Cardiac muscle cell (in vitro differentiated cells and primary cell): ENCODE measurements at regions not wholly inside any gene's neighbourhood (a gene's known extent, or its start where the extent isn't known, plus 50 kb on each side); places are given as distances from the start of the nearest gene placed in this dataset.
"Not testable (repeated sequence)": the region's sequence is repeated elsewhere in the genome, so short reads cannot be mapped to it uniquely, and the experiment has no call there.

Experiments used
- DNase-seq, 2 donors: peaks; one replicate each; pipeline versions ENCODE4 v3.0.0 to v3.0.0-alpha.2; 2010 to 2017; ENCODE audit warnings: low read depth in 1 of 2, low spot score in 1 of 2
- H3K27ac ChIP-seq: fragments of 200-600 bp; sonication (generic); 2 replicates; pipeline ENCODE4 v1.5.1; 2016
- H3K27me3 ChIP-seq: fragments of 200-600 bp; sonication (generic); 2 replicates; pipeline ENCODE4 v1.6.0; 2016; ENCODE audit warnings: control low read depth
- H3K36me3 ChIP-seq: fragments of 200-600 bp; sonication (generic); 2 replicates; pipeline ENCODE4 v1.5.1; 2016; ENCODE audit warnings: control low read depth
- H3K4me1 ChIP-seq: fragments of 200-600 bp; sonication (generic); 2 replicates; pipeline ENCODE4 v1.8.1; 2017; ENCODE audit warnings: low read depth, mild to moderate bottlenecking, mixed run types
- H3K4me3 ChIP-seq: fragments of 200-600 bp; sonication (generic); 2 replicates; pipeline ENCODE4 v1.5.1; 2016; ENCODE audit warnings: mild to moderate bottlenecking
- H3K9me3 ChIP-seq: fragments of 200-600 bp; sonication (generic); 2 replicates; pipeline ENCODE4 v1.5.1; 2017; ENCODE audit warnings: low read depth, mild to moderate bottlenecking, control low read depth
- CTCF ChIP-seq: IDR thresholded peaks from 2 replicates; pipeline ENCODE4 v1.5.1; 2012; ENCODE audit warnings: low read depth, mild to moderate bottlenecking, low read length

DNA sequence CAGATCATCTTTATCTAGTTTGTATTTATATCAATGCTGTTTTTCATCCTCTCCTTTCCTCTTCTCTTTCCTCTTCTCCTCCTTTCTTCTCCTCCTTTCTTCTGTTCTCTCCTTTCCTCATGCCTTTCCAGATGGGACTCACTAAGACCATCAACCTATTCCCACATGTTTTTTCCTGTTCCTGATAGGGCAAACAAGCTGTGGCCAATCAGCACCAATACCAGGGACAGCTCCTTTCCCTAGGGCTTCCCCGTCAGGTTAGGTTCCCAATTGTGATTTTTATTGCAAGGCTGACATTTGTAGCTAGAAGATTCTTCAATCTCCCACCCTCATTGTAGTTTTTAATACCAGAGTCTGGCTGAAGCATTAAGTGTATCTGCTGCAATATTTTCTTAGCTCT, 76.3 kb upstream of the COL8A1 start:
- Histone ChIP-seq H3K9me3 (no peaks in the 10 kb centered on the region), H3K4me1 (no peaks in the 10 kb centered on the region), H3K27ac (no peak overlapping the region), H3K27me3 (no peaks in the 10 kb centered on the region), H3K4me3 (no peak overlapping the region), H3K36me3 (no peaks in the 10 kb centered on the region)
- peak; percentile 61 to 64 for DNase-seq
- TF ChIP-seq CTCF = no peak

DNA sequence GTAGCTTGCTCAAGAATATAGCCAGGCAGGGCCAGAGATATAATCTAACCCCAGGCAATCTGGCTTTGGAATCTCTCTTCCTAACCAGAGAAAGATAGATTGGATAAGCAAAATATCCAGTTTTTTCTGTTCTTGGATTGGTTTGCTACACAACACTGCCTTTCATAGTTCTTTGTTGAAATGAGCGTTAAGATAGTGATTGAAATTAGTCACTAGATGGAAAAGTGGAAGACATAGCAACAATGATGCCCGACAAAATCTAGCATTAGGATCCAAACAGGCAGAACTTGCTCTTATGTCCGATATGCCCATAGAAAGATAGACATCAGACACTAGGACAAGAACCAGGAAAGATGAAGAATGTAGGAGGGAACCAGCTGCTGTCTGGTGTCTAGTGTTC, 77.3 kb upstream of the COL8A1 start:
- TF ChIP-seq CTCF = no peak
- no peaks in the 10 kb centered on the region for H3K9me3 ChIP-seq
- no peaks in the 10 kb centered on the region for H3K36me3 ChIP-seq
- no peaks in the 10 kb centered on the region for H3K27me3 ChIP-seq
- H3K4me1 ChIP-seq = no peaks in the 10 kb centered on the region
- H3K4me3 ChIP-seq = no peak overlapping the region
- DNase-seq = no peak
- no peak overlapping the region for H3K27ac ChIP-seq

DNA sequence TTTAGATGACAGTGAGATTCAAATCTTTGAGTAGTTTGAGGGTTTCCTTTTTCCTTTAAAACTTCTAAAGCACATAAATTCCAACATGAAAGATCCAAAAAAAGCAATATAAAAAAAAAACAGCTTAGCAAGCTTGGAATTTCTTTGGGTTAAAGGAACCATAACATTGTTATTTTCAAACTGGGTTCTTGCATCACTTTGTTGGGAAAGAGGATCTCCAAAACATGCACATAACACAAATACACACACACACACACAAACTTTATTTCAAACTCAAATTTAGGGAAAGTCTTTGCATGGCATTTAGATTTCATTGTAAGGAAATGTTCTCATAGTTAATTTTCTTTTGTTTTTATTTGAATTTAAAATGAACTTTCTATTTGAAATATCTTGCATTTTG, 79.2 kb upstream of the COL8A1 start:
- no peak for TF ChIP-seq CTCF
- no peaks in the 10 kb centered on the region for H3K27me3 ChIP-seq
- no peaks in the 10 kb centered on the region for H3K9me3 ChIP-seq
- H3K27ac ChIP-seq = no peak overlapping the region
- no peaks in the 10 kb centered on the region for H3K4me1 ChIP-seq
- DNase-seq = no peak
- H3K4me3 ChIP-seq = no peak overlapping the region
- no peaks in the 10 kb centered on the region for H3K36me3 ChIP-seq

- not testable (repeated sequence) for H3K27ac ChIP-seq, H3K4me1 ChIP-seq, DNase-seq, H3K9me3 ChIP-seq, H3K4me3 ChIP-seq, H3K36me3 ChIP-seq, H3K27me3 ChIP-seq
These were observed 82.5 kb upstream of the COL8A1 start for GRCh38 chr3:99555885-99556284.

DNA sequence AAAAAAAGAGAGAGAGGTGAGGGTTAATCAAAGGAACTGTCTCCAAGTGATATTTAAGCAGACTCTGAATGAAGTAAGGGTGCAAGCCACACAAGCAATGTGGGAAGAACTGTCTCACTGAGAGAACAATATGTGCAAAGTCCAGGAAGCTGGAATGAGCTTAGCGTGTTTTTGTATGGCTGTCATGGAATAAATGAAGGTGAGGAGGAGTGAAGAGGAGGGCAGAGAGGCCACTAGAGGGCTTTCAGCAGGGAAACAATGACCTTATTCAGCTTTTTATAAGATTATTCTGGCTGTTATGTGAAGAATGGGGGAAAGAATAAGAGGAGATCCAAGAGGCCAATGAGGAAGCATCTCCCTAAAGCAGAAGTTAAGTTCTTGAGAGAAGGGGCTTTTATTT, 86.9 kb upstream of the COL8A1 start:
- TF ChIP-seq CTCF = no peak
- Histone ChIP-seq H3K27me3 (no peaks in the 10 kb centered on the region), H3K4me1 (no peaks in the 10 kb centered on the region), H3K36me3 (no peaks in the 10 kb centered on the region), H3K9me3 (no peaks in the 10 kb centered on the region), H3K4me3 (no peak overlapping the region), H3K27ac (no peak overlapping the region)
- no peak for DNase-seq

DNA sequence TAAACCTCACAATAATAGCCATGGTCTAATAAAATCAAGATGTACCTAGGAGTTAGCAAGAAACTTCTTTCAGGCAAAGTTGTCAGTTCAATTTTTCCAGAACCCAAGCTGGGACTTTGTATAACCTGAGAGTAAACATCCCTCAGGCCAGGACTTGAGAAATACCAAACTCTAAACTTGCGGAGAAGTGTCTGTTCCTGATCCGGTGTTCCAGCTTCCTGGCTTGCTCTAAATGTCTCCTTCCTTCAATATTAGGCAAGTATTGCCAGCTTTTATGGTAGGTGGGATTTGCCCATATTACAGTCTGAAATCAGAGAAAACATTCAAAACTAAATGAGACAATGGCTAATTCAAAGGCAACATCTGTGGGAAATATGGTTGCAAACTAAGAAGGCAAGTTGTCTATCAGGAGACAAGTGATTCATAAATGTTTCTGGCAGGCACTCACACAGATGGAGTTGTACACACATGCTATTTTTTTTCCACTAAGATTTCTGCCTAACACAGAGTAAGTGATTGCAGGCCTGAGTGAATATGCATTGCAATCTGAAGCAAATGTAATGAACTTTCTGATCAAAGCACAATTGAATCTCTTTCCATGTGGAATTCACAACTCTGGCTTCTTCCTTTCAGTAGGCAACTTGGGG, 88.3 kb upstream of the COL8A1 start:
- DNase-seq = peak in 1 of 2 donors; percentile 59
- no peaks in the 10 kb centered on the region for H3K4me1 ChIP-seq
- H3K36me3 ChIP-seq = no peaks in the 10 kb centered on the region

More for the DNA sequence above, 88.3 kb upstream of the COL8A1 start:
- no peaks in the 10 kb centered on the region for H3K27me3 ChIP-seq
- H3K9me3 ChIP-seq = no peaks in the 10 kb centered on the region
- TF ChIP-seq CTCF = no peak
- no peak overlapping the region for H3K4me3 ChIP-seq
- no peak overlapping the region for H3K27ac ChIP-seq
